ENCODE measurements at regions not wholly inside any gene's neighbourhood (a gene's known extent, or its start where the extent isn't known, plus 50 kb on each side); places are given as distances from the start of the nearest gene placed in this dataset.

DNA sequence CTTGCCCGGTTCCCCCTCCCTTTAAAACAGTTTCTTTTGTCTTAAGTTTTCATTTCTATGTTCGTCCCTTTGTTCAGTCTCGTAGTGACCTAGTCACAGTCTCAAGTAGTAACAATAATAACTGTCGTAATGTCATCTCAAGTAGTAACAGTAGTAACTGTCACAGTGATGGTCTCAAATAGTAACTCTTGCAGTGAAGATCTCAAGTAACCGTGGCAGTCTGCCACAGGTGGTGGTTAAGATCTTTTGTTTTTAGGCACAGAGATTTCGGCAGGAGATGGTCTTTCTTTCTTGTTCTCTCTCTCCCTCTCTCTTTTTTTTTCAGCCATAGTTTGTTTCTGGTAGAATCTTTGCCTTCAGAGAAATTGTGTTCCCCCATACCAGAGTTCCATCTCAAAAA lies 656.0 kb upstream of the SGO1 start:
- TF ChIP-seq, protein P1, sequence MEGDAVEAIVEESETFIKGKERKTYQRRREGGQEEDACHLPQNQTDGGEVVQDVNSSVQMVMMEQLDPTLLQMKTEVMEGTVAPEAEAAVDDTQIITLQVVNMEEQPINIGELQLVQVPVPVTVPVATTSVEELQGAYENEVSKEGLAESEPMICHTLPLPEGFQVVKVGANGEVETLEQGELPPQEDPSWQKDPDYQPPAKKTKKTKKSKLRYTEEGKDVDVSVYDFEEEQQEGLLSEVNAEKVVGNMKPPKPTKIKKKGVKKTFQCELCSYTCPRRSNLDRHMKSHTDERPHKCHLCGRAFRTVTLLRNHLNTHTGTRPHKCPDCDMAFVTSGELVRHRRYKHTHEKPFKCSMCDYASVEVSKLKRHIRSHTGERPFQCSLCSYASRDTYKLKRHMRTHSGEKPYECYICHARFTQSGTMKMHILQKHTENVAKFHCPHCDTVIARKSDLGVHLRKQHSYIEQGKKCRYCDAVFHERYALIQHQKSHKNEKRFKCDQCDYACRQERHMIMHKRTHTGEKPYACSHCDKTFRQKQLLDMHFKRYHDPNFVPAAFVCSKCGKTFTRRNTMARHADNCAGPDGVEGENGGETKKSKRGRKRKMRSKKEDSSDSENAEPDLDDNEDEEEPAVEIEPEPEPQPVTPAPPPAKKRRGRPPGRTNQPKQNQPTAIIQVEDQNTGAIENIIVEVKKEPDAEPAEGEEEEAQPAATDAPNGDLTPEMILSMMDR (IDR thresholded peaks at IDR 0.05): no peak
- TF ChIP-seq POLR2AphosphoS5 (IDR thresholded peaks at IDR 0.05): no peak
